SU-DHL-6 (cell line): ENCODE measurements at regions not wholly inside any gene's neighbourhood (a gene's known extent, or its start where the extent isn't known, plus 50 kb on each side); places are given as distances from the start of the nearest gene placed in this dataset.

Source experiments
- EZH2phosphoT487 ChIP-seq: fragments of 200-600 bp; sonication (generic), shearing (Covaris generic); conservative IDR thresholded peaks from 2 replicates; pipeline ENCODE4 v1.6.1; 2018; ENCODE audit warnings: mild to moderate bottlenecking, antibody characterized with exemption, low read length, moderate library complexity, mixed read lengths
- TF ChIP-seq, protein P1 (sequence below): fragments of 200-600 bp; sonication (generic); IDR thresholded peaks from one replicate; pipeline ENCODE4 v1.5.1; 2017; ENCODE audit warnings: antibody characterized with exemption, mild to moderate bottlenecking, low read length, moderate library complexity; ENCODE audit not compliant: insufficient read depth, poor library complexity, severe bottlenecking

DNA sequence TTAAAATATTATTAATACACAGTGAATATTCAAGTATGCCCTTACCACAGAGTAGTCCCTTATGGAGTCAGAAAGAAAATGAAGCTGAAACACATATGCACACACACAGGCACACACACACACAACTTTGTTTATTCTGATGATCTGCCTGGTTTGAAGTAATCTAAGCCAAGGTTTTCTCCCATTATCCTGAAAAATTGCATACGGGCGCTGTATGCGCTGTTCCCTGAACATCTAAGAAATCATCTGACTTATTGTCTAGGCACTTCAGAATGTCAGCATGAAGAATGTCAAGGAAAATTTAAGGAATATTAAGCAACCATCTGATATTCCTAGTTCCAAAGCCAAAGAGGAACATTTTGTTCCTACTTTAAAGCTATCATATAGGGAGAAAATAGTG lies 147.1 kb upstream of the SLC30A5 start:
- TF ChIP-seq, protein P1, sequence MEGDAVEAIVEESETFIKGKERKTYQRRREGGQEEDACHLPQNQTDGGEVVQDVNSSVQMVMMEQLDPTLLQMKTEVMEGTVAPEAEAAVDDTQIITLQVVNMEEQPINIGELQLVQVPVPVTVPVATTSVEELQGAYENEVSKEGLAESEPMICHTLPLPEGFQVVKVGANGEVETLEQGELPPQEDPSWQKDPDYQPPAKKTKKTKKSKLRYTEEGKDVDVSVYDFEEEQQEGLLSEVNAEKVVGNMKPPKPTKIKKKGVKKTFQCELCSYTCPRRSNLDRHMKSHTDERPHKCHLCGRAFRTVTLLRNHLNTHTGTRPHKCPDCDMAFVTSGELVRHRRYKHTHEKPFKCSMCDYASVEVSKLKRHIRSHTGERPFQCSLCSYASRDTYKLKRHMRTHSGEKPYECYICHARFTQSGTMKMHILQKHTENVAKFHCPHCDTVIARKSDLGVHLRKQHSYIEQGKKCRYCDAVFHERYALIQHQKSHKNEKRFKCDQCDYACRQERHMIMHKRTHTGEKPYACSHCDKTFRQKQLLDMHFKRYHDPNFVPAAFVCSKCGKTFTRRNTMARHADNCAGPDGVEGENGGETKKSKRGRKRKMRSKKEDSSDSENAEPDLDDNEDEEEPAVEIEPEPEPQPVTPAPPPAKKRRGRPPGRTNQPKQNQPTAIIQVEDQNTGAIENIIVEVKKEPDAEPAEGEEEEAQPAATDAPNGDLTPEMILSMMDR: no peak
- TF ChIP-seq EZH2phosphoT487: no peak
